ENCODE measurements at regions not wholly inside any gene's neighbourhood (a gene's known extent, or its start where the extent isn't known, plus 50 kb on each side); places are given as distances from the start of the nearest gene placed in this dataset.

DNA sequence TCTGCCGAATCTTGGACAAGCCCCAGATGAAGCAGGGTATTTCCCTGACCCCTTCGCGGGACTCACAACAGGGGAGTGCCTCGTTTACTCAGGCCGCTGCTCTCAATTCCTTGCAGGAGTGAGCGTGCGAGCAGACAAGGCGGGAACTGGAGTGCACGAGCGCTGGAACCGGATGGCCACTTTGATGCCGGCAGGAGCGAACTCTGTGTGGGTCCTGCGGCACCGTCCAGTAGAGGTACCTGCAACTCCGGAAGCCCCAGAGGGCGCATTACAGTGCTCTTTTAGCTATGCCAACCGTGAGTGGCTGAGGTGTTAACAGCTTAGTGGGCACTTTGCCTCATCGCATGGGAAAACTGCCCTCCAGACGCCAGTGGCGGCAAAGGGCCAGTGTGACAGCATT lies 182.3 kb upstream of the ANO3 start:
- Histone ChIP-seq H3K4me3 (no peak overlapping the region), H3K9me2 (ENCODE audit: insufficient read depth) (no peaks in the 10 kb centered on the region), H3K36me3 (ENCODE audit: insufficient read depth) (no peaks in the 10 kb centered on the region), H3K27me3 (ENCODE audit: insufficient read depth) (no peaks in the 10 kb centered on the region), H4K20me1 (replicated peaks; ENCODE audit: insufficient read depth) (no peaks in the 10 kb centered on the region), H3K4me1 (ENCODE audit: insufficient read depth) (peaks cover 7% of the 10 kb centered on the region), H3K27ac (ENCODE audit: low read depth) (no peak overlapping the region), H3K4me2 (no peak overlapping the region), H3F3A (replicated peaks; ENCODE audit: low read depth) (no peaks in the 10 kb centered on the region), H2AFZ (peak overlapping the region; percentile 47; the same call in 1 of the 2 replicates), H3K79me2 (replicated peaks; ENCODE audit: insufficient read depth) (no peaks in the 10 kb centered on the region)
- no peak overlapping the region for H3K27ac Mint-ChIP-seq
- ATAC-seq (no peak), DNase-seq (ENCODE audit: low spot score) (no peak)
- no peaks in the 10 kb centered on the region for H3K9me3 Mint-ChIP-seq
- no peak for TF ChIP-seq NANOG (IDR thresholded peaks at IDR 0.05; ENCODE audit: borderline replicate concordance)
- no peak for TF ChIP-seq EZH2phosphoT487 (IDR thresholded peaks at IDR 0.05; ENCODE audit: unreplicated experiment)
- TF ChIP-seq JUNB (IDR thresholded peaks at IDR 0.05; ENCODE audit: unreplicated experiment) = no peak
- TF ChIP-seq CREB1 (CRISPR knock-in tag; IDR thresholded peaks at IDR 0.05; ENCODE audit: low read depth) = no peak
- no peak for TF ChIP-seq ZNF331 (CRISPR knock-in tag; IDR thresholded peaks at IDR 0.05; ENCODE audit: low read depth)
- peaks cover 9% of the 10 kb centered on the region for H3K4me1 Mint-ChIP-seq
- H3K4me3 Mint-ChIP-seq = no peak overlapping the region
- peaks cover 1% of the 10 kb centered on the region for H3K27me3 Mint-ChIP-seq (ENCODE audit: insufficient read depth, low read depth, poor library complexity)
- H3K36me3 Mint-ChIP-seq (ENCODE audit: low read depth) = no peaks in the 10 kb centered on the region

DNA sequence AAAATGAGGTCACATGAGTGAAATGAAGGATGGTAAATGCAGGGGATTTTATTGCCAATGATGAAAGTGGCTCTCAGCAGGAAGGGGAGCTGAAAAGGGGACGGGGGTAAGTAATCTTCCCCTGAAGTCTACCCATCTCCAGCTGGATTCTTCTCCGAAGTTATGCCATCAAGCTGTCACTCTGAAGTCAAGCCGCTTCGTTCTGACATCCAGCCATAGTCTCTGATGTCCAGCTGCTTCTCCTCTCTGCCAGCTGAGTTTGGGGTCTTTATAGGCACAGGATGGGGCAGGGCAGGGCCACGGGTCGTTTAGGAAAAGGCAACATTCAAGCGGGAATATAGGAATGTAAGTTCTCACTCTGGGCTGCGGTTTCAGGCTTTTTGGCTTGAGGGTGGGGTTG lies 181.9 kb upstream of the ANO3 start:
- H3K27ac Mint-ChIP-seq = no peak overlapping the region
- no peaks in the 10 kb centered on the region for H3K27me3 ChIP-seq (ENCODE audit: insufficient read depth)
- H2AFZ ChIP-seq = no peak overlapping the region; the same call in 1 of the 2 replicates
- H3K4me3 Mint-ChIP-seq = no peak overlapping the region
- no peaks in the 10 kb centered on the region for H4K20me1 ChIP-seq (replicated peaks; ENCODE audit: insufficient read depth)
- H3K4me1 Mint-ChIP-seq = peaks cover 6% of the 10 kb centered on the region; the same call in 2 of the 3 replicates
- DNase-seq (ENCODE audit: low spot score) (no peak), ATAC-seq (no peak)
- H3K9me2 ChIP-seq (ENCODE audit: insufficient read depth) = no peaks in the 10 kb centered on the region
- H3K27ac ChIP-seq (ENCODE audit: low read depth) = no peak overlapping the region
- H3F3A ChIP-seq (replicated peaks; ENCODE audit: low read depth) = no peaks in the 10 kb centered on the region
- H3K36me3 ChIP-seq (ENCODE audit: insufficient read depth) = no peaks in the 10 kb centered on the region
- H3K9me3 Mint-ChIP-seq = no peaks in the 10 kb centered on the region
- no peaks in the 10 kb centered on the region for H3K79me2 ChIP-seq (replicated peaks; ENCODE audit: insufficient read depth)
- peaks cover 1% of the 10 kb centered on the region for H3K27me3 Mint-ChIP-seq (ENCODE audit: insufficient read depth, low read depth, poor library complexity)
- no peaks in the 10 kb centered on the region for H3K36me3 Mint-ChIP-seq (ENCODE audit: low read depth)
- H3K4me2 ChIP-seq = no peak overlapping the region
- peaks cover 3% of the 10 kb centered on the region for H3K4me1 ChIP-seq (ENCODE audit: insufficient read depth)
- H3K4me3 ChIP-seq = no peak overlapping the region
- TF ChIP-seq STAT1 (IDR thresholded peaks at IDR 0.05; ENCODE audit: unreplicated experiment) = no peak
- TF ChIP-seq, protein P1, sequence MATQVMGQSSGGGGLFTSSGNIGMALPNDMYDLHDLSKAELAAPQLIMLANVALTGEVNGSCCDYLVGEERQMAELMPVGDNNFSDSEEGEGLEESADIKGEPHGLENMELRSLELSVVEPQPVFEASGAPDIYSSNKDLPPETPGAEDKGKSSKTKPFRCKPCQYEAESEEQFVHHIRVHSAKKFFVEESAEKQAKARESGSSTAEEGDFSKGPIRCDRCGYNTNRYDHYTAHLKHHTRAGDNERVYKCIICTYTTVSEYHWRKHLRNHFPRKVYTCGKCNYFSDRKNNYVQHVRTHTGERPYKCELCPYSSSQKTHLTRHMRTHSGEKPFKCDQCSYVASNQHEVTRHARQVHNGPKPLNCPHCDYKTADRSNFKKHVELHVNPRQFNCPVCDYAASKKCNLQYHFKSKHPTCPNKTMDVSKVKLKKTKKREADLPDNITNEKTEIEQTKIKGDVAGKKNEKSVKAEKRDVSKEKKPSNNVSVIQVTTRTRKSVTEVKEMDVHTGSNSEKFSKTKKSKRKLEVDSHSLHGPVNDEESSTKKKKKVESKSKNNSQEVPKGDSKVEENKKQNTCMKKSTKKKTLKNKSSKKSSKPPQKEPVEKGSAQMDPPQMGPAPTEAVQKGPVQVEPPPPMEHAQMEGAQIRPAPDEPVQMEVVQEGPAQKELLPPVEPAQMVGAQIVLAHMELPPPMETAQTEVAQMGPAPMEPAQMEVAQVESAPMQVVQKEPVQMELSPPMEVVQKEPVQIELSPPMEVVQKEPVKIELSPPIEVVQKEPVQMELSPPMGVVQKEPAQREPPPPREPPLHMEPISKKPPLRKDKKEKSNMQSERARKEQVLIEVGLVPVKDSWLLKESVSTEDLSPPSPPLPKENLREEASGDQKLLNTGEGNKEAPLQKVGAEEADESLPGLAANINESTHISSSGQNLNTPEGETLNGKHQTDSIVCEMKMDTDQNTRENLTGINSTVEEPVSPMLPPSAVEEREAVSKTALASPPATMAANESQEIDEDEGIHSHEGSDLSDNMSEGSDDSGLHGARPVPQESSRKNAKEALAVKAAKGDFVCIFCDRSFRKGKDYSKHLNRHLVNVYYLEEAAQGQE (IDR thresholded peaks at IDR 0.05; ENCODE audit: unreplicated experiment) = no peak
- TF ChIP-seq NANOG (IDR thresholded peaks at IDR 0.05; ENCODE audit: borderline replicate concordance) = no peak
- no peak for TF ChIP-seq ZNF331 (CRISPR knock-in tag; IDR thresholded peaks at IDR 0.05; ENCODE audit: low read depth)
- TF ChIP-seq CREB1 (CRISPR knock-in tag; IDR thresholded peaks at IDR 0.05; ENCODE audit: low read depth) = no peak
- no peak for TF ChIP-seq EZH2phosphoT487 (IDR thresholded peaks at IDR 0.05; ENCODE audit: unreplicated experiment)
- TF ChIP-seq JUNB (IDR thresholded peaks at IDR 0.05; ENCODE audit: unreplicated experiment) = no peak
- TF ChIP-seq, protein P2, sequence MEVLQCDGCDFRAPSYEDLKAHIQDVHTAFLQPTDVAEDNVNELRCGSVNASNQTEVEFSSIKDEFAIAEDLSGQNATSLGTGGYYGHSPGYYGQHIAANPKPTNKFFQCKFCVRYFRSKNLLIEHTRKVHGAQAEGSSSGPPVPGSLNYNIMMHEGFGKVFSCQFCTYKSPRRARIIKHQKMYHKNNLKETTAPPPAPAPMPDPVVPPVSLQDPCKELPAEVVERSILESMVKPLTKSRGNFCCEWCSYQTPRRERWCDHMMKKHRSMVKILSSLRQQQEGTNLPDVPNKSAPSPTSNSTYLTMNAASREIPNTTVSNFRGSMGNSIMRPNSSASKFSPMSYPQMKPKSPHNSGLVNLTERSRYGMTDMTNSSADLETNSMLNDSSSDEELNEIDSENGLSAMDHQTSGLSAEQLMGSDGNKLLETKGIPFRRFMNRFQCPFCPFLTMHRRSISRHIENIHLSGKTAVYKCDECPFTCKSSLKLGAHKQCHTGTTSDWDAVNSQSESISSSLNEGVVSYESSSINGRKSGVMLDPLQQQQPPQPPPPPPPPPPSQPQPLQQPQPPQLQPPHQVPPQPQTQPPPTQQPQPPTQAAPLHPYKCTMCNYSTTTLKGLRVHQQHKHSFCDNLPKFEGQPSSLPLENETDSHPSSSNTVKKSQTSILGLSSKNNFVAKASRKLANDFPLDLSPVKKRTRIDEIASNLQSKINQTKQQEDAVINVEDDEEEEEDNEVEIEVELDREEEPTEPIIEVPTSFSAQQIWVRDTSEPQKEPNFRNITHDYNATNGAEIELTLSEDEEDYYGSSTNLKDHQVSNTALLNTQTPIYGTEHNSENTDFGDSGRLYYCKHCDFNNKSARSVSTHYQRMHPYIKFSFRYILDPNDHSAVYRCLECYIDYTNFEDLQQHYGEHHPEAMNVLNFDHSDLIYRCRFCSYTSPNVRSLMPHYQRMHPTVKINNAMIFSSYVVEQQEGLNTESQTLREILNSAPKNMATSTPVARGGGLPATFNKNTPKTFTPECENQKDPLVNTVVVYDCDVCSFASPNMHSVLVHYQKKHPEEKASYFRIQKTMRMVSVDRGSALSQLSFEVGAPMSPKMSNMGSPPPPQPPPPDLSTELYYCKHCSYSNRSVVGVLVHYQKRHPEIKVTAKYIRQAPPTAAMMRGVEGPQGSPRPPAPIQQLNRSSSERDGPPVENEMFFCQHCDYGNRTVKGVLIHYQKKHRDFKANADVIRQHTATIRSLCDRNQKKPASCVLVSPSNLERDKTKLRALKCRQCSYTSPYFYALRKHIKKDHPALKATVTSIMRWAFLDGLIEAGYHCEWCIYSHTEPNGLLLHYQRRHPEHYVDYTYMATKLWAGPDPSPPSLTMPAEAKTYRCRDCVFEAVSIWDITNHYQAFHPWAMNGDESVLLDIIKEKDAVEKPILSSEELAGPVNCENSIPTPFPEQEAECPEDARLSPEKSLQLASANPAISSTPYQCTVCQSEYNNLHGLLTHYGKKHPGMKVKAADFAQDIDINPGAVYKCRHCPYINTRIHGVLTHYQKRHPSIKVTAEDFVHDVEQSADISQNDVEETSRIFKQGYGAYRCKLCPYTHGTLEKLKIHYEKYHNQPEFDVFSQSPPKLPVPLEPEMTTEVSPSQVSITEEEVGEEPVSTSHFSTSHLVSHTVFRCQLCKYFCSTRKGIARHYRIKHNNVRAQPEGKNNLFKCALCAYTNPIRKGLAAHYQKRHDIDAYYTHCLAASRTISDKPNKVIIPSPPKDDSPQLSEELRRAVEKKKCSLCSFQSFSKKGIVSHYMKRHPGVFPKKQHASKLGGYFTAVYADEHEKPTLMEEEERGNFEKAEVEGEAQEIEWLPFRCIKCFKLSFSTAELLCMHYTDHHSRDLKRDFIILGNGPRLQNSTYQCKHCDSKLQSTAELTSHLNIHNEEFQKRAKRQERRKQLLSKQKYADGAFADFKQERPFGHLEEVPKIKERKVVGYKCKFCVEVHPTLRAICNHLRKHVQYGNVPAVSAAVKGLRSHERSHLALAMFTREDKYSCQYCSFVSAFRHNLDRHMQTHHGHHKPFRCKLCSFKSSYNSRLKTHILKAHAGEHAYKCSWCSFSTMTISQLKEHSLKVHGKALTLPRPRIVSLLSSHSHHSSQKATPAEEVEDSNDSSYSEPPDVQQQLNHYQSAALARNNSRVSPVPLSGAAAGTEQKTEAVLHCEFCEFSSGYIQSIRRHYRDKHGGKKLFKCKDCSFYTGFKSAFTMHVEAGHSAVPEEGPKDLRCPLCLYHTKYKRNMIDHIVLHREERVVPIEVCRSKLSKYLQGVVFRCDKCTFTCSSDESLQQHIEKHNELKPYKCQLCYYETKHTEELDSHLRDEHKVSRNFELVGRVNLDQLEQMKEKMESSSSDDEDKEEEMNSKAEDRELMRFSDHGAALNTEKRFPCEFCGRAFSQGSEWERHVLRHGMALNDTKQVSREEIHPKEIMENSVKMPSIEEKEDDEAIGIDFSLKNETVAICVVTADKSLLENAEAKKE (CRISPR knock-in tag; IDR thresholded peaks at IDR 0.05) = no peak
- no peak for TF ChIP-seq POLR2AphosphoS5 (IDR thresholded peaks at IDR 0.05; ENCODE audit: low read depth)
- no peak for TF ChIP-seq ZNF114 (CRISPR knock-in tag; IDR thresholded peaks at IDR 0.05)
- TF ChIP-seq EZH2 (IDR thresholded peaks at IDR 0.05; ENCODE audit: low read depth, unreplicated experiment) = no peak
- TF ChIP-seq, protein P3, sequence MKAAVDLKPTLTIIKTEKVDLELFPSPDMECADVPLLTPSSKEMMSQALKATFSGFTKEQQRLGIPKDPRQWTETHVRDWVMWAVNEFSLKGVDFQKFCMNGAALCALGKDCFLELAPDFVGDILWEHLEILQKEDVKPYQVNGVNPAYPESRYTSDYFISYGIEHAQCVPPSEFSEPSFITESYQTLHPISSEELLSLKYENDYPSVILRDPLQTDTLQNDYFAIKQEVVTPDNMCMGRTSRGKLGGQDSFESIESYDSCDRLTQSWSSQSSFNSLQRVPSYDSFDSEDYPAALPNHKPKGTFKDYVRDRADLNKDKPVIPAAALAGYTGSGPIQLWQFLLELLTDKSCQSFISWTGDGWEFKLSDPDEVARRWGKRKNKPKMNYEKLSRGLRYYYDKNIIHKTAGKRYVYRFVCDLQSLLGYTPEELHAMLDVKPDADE (IDR thresholded peaks at IDR 0.05) = no peak

Measured in GM23338 (cell line).